Right ventricle myocardium superior (tissue), 1 donor: ENCODE measurements at regions not wholly inside any gene's neighbourhood (a gene's known extent, or its start where the extent isn't known, plus 50 kb on each side); places are given as distances from the start of the nearest gene placed in this dataset.
"Not testable (repeated sequence)": the region's sequence is repeated elsewhere in the genome, so short reads cannot be mapped to it uniquely, and the experiment has no call there.

Source experiments
- ATAC-seq: fragments of 200-7000 bp; cut with Tn5 transposase; one replicate; pipeline ENCODE4 v1.9.1; 2020; ENCODE audit warnings: mild to moderate bottlenecking; ENCODE audit not compliant: poor library complexity
- DNase-seq: peaks from one replicate; pipeline ENCODE4 v3.0.0-alpha.2; 2020
- intact Hi-C: fragments of 100-400 bp; cut with DNase I; formaldehyde crosslinking; loops from one replicate; pipeline ENCODE4 v1.11.2; 2022
- donor health status: DM: no; HTN: yes; CAD: no; lungs with severe emphysema.

DNA sequence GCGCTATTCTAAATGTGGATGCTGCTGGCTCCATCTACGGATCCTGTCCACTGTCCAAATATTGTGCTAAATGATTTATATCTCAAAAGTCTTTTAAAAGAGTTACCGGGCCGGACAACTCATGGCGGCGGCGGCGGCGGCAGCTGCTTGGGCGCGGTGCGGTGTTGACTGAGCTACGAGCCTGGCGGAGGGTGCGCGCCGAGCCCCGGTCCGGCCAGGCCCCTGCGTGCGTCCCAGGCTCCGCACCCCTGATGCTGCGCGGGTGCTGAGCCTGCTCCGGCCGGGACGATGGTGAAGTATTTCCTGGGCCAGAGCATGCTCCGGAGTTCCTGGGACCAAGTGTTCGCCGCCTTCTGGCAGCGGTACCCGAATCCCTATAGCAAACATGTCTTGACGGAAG is 303.4 kb downstream of the CENPW start:
- intact Hi-C loops = no loop called here
- DNase-seq = no peak
- no peak for ATAC-seq

GRCh38 chr6:126650931-126651330 is 311.0 kb downstream of the CENPW start:
- DNase-seq (no peak), ATAC-seq (no peak)
- intact Hi-C loops = no loop called here

DNA sequence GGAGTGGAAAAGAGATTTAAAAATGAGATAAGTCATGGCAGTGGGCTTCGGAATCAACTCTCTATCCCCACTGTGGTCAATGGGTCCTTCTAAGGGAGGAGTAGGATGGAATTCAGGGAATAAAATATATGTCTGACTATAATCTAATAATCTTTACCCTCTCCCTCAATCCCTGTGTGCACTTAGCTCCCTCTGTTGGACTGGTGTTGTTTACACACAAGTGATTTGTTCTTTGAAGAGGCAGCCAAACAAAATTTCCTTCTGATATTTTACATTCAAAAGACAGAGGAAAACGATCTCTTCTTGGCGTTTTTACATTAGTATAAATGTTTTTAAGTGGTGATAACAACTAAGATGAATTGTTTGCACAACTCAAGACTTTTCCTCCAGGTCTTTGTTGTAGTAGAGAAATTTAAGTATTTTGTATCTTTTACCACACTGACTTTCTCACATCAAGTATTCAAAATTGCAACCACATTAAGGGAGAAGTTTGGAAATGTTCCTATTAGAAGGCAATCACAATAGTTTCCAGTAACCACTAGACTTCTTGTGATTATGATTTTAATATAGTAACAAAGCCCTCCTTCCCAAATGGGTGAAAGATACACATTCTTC is 317.8 kb downstream of the CENPW start:
- DNase-seq = no peak
- intact Hi-C loops = no loop called here
- no peak for ATAC-seq

DNA sequence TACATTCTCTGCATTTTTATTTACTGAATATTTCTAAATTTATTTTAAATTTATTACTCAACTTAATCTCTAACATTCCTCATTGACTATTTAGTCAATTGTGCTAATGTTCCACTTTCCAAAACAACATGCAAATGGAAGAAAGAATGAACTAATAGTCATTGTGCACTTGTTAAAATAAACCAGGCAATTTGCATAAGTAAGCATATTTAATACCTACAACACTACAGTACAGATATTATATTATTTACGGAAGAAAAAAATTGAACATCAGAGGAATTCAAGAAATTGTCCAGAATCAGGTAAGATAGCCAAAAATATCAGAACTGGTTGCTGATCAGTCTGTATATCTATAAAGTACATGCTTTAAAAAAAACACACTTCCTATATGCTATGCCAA is 320.5 kb downstream of the CENPW start:
- no peak for ATAC-seq
- intact Hi-C loops = no loop called here
- no peak for DNase-seq

DNA sequence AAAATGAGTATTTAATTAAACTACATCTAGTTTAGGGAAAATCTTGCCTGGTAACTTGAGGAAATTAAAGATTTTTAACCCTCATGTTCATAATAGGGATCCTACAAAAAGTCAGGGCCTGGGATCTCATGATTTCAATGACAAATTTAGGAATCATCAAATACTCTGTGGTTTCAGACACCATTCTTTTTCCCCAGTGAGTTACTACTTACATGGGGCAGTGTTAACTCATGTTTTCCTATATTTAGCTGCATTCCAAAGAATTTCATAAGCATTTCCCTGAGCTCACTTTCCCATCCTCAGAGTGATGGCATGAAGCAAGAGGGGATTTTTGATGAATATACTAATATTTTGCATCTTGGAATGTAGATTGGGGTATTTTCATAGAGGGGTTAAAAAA is 321.7 kb downstream of the CENPW start:
- DNase-seq = no peak
- ATAC-seq = no peak
- intact Hi-C loops = no loop called here

- DNase-seq (no peak), ATAC-seq (no peak)
- intact Hi-C loops = no loop called here
Measured at GRCh38 chr6:126662966-126663365, 323.1 kb downstream of the CENPW start.

GRCh38 chr6:126664271-126664670 is 324.4 kb downstream of the CENPW start:
- ATAC-seq = no peak
- DNase-seq = no peak
- intact Hi-C loops = no loop called here

DNA sequence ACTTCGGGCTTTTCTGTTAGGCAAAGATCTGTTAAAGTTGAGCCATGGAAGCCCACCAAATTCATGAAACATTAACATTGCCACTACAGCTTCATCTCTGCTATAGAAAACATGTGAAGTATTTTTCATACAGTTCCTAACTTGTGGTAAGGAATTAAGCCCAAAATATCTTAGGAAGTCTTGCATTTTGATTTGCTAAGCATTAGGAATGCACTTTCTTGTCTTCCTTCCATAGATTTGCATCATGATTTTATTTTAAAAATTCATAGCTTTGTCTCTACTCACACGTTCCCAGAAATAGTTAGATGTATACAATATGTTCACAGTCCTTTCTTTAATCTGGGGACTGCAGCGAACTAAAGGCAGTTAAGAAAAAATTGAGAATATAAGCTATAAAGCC is 325.6 kb downstream of the CENPW start:
- intact Hi-C loops = no loop called here

GRCh38 chr6:126667071-126667470 is 327.2 kb downstream of the CENPW start:
- DNase-seq = no peak
- no peak for ATAC-seq
- intact Hi-C loops = no loop called here

More for the DNA sequence above, 325.6 kb downstream of the CENPW start:
- ATAC-seq = no peak
- DNase-seq = no peak

DNA sequence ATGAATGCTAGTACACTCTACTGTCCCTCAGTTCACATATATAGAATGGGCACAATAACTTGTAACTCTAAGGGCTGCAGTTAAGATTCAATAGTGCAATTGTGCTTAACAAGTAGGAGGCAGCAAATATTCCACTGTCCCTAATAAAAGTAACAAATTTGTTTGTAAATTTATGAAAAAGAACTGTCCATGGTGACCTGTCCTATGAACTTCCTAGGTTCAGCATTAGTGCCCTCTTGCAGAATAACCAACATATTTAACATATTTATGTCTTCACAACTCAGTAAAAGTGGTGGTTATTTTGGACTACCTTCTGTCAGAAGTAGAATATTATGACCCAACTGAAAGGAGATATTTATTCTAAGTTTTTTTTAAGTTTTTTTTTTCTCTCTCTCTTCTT is 327.8 kb downstream of the CENPW start:
- no peak for DNase-seq
- intact Hi-C loops = no loop called here

GRCh38 chr6:126672649-126673048 is 332.7 kb downstream of the CENPW start:
- ATAC-seq (no peak), DNase-seq (no peak)
- intact Hi-C loops = no loop called here

More for the DNA sequence above, 327.8 kb downstream of the CENPW start:
- ATAC-seq = no peak

DNA sequence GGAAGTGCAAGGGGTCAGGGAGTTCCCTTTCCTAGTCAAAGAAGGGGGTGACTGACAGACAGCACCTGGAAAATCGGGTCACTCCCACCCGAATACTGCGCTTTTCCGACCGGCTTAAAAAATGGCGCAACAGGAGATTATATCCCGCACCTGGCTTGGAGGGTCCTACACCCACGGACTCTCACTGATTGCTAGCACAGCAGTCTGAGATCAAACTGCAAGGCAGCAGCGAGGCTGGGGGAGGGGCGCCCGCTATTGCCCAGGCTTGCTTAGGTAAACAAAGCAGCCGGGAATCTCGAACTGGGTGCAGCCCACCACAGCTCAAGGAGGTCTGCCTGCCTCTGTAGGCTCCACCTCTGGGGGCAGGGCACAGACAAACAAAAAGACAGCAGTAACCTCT is 333.8 kb downstream of the CENPW start:
- DNase-seq, ATAC-seq, intact Hi-C loops: not testable (repeated sequence)

- DNase-seq (no peak), ATAC-seq (no peak)
- intact Hi-C loops = no loop called here
Measured at GRCh38 chr6:126682440-126682839, 342.5 kb downstream of the CENPW start.

DNA sequence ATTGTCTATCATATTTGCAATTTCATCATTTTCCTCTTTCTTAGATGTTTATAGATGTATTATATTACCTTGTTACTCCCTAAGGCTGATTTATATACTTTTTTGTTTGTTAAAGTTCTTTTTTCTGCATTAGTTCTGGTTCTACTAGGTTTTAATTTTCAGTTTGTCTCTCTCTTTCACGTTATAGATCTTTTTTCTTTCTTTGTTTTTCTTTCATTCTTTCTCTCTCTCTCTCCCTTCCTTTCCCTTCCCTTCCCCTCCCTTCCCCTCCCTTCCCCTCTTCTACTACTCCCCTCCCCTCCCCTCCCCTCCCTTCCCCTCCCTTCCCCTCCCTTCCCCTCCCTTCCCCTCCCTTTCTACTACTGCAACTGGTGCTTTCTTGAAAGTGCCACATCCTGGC is 345.3 kb downstream of the CENPW start:
- intact Hi-C loops = no loop called here
- ATAC-seq (no peak), DNase-seq (no peak)

- ATAC-seq = no peak
- intact Hi-C loops = no loop called here
- no peak for DNase-seq
Measured at GRCh38 chr6:126696921-126697693, 357.2 kb downstream of the CENPW start.

DNA sequence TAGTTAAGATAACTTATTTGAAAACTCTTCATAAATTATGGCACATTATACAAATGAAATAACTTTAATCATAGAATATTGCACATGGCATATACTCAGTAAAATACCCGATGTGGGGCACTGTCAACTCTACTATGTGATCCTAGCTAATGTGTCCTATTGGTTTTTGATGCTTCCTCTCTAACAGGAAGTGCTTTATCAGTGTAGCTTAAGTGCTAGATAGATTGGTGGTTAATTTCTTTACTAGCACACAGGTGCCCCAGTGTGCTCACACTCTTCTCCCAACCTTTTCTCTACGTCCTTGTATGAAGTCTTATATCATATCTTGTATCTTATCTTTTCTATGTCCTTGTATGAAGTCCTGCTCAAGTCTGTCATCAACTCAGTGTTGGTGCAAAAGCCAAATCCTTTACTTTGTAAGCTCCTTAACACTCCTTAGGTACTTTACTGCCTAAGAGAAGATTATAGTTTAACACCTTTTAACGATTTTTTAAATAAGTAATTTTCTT is 358.9 kb downstream of the CENPW start:
- DNase-seq (no peak), ATAC-seq (no peak)
- intact Hi-C loops = no loop called here

- no peak for ATAC-seq
- intact Hi-C loops = no loop called here
- DNase-seq = no peak
Measured at GRCh38 chr6:126701676-126702560, 362.0 kb downstream of the CENPW start.

DNA sequence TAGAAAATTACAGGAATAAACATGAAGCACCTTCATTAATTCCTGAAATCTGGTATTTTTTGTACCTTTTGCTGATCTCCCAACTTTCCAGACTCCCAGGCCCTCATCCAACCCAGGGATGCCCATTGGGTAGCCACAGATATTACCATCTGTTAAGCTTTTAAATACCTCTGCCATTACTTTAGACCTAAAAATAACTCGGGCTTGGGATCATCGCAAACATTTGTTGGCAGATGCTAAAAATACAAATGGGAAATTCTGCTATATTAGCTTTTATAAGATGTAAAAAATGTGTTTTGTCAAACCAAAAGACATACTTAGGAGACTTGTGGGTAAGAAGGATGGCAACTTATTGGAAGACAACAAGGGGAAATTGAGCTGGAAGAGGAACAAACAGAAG is 376.1 kb downstream of the CENPW start:
- no peak for DNase-seq
- intact Hi-C loops = no loop called here
- ATAC-seq = no peak

DNA sequence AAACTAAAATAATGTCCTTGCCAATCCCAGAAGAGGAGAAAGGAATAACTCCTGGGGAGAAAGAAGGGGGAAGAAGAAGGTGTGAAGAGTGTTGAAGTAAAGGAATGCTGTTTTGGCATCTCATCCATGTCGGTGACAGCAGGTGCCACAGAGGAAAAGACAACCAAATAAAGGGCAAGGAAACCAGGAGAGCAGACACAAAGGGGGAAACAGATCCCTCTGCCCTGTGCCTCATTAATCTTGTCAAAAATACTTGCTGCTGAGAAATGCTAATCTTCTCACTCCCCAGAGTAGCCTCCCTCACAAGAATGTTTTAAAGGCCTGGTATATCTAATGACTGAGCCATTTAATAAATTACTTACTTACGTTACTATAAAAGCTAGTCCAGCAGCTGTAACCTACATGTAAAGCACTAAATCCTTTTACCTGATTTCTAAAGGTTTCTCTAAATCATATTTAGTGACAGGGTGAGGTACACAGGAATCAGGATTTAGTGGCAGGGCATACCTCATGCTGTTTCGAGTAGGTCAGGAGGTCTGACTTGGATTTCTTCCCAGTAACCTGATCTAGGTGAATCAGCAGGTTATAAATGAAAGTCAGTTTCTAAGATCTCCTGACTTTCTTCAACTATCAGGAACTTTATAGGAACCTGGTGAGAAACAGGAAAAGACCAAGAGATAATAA is 377.1 kb downstream of the CENPW start:
- intact Hi-C loops = no loop called here
- DNase-seq (no peak), ATAC-seq (no peak)
